ENCODE measurements at regions not wholly inside any gene's neighbourhood (a gene's known extent, or its start where the extent isn't known, plus 50 kb on each side); places are given as distances from the start of the nearest gene placed in this dataset.

DNA sequence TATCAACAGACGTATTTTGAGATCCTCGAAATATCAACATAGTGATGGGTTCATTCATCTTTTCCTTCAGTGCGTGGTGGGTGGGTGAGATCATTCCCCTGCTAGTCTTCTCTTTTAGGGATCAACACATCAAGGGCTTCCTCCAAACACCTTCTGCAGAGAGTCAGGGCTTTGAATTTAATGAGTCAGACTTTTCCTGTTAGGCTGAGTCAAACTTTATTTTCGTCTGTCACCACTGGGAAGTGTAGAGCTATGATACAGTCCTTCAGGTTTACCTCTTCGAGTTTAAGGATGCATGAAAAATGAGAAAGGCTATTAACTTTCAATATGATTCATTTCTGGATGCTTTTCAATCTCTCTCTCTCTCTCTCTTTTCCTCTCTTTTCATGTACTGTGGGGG lies 189.1 kb downstream of the BMP2 start:
- peaks cover 8% of the 10 kb centered on the region for H3K4me1 ChIP-seq (ENCODE audit: control insufficient read depth, extremely low read depth, insufficient read depth, low read length)
- no peak overlapping the region for H2AFZ ChIP-seq (ENCODE audit: control insufficient read depth, low read length)
- H3K27me3 ChIP-seq (ENCODE audit: control insufficient read depth, extremely low read depth, insufficient read depth, low read length) = no peaks in the 10 kb centered on the region
- H3K9ac ChIP-seq (ENCODE audit: control insufficient read depth, extremely low read depth, insufficient read depth, low read length) = no peak overlapping the region
- H3K4me3 ChIP-seq (ENCODE audit: control insufficient read depth in 2 of 3, extremely low read depth in 1 of 3, insufficient read depth in 2 of 3, low read depth in 1 of 3, low read length in 3 of 3) = no peak overlapping the region
- no peaks in the 10 kb centered on the region for H3K79me2 ChIP-seq (ENCODE audit: control insufficient read depth, insufficient read depth, low read length)
- TF ChIP-seq CTCF (optimal IDR thresholded peaks at IDR 0.05 in 1 of 3, IDR thresholded peaks at IDR 0.05 in 1 of 3, conservative IDR thresholded peaks at IDR 0.05 in 1 of 3; ENCODE audit: extremely low read depth in 1 of 3, insufficient read depth in 2 of 3, low read length in 3 of 3) = no peak
- no peak for TF ChIP-seq EZH2 (IDR thresholded peaks at IDR 0.05; ENCODE audit: low read length)
- H3K36me3 ChIP-seq (ENCODE audit: control insufficient read depth in 2 of 2, extremely low read depth in 1 of 2, insufficient read depth in 2 of 2, low read length in 2 of 2) = no peaks in the 10 kb centered on the region
- H3K27ac ChIP-seq (ENCODE audit: control insufficient read depth, insufficient read depth, low read length) = no peak overlapping the region
- FAIRE-seq = peak; percentile 60
- no peaks in the 10 kb centered on the region for H4K20me1 ChIP-seq (ENCODE audit: control insufficient read depth, extremely low read depth, insufficient read depth, low read length)
- H3K9me3 ChIP-seq (ENCODE audit: control insufficient read depth, low read depth, low read length) = peaks cover 3% of the 10 kb centered on the region
- H3K4me2 ChIP-seq (ENCODE audit: control insufficient read depth, extremely low read depth, insufficient read depth, low read depth, low read length) = no peak overlapping the region
- H3K9me1 ChIP-seq (ENCODE audit: control insufficient read depth, extremely low read depth, insufficient read depth, low read length) = no peaks in the 10 kb centered on the region
- dilution Hi-C loops (cut with MboI; ENCODE audit: extremely low pct_ligation_motif_present, low sequenced_read_pairs) = no loop called here
- no peak for DNase-seq (ENCODE audit: low read depth, low spot score)

DNA sequence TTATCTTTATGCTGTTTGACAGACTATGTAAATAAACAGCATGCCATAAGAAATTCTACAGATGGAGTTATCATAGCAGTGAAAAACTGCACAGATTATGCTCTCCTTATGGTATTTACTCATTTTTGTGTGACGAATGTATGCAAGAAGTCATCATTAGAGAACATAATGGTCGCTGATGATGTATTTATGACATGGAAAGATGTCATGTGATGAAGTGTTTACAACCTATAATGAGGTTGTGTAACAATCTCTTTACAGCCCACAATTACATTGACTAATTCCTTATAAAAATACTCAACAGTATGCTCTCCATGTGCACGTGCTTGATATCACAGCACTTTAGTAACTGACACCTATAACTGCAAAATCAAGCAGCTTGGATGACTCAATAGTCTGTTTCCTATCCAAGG lies 192.4 kb downstream of the BMP2 start:
- Histone ChIP-seq H3K9ac (ENCODE audit: control insufficient read depth, extremely low read depth, insufficient read depth, low read length) (no peak overlapping the region), H3K9me3 (ENCODE audit: control insufficient read depth, low read depth, low read length) (no peaks in the 10 kb centered on the region), H3K4me2 (ENCODE audit: control insufficient read depth, extremely low read depth, insufficient read depth, low read depth, low read length) (no peak overlapping the region), H3K4me1 (ENCODE audit: control insufficient read depth, extremely low read depth, insufficient read depth, low read length) (peaks cover 8% of the 10 kb centered on the region), H3K79me2 (ENCODE audit: control insufficient read depth, insufficient read depth, low read length) (no peaks in the 10 kb centered on the region), H2AFZ (ENCODE audit: control insufficient read depth, low read length) (no peak overlapping the region), H3K27ac (ENCODE audit: control insufficient read depth, insufficient read depth, low read length) (no peak overlapping the region), H4K20me1 (ENCODE audit: control insufficient read depth, extremely low read depth, insufficient read depth, low read length) (no peaks in the 10 kb centered on the region), H3K4me3 (ENCODE audit: control insufficient read depth in 2 of 3, extremely low read depth in 1 of 3, insufficient read depth in 2 of 3, low read depth in 1 of 3, low read length in 3 of 3) (no peak overlapping the region), H3K27me3 (ENCODE audit: control insufficient read depth, extremely low read depth, insufficient read depth, low read length) (no peaks in the 10 kb centered on the region), H3K36me3 (ENCODE audit: control insufficient read depth in 2 of 2, extremely low read depth in 1 of 2, insufficient read depth in 2 of 2, low read length in 2 of 2) (no peaks in the 10 kb centered on the region), H3K9me1 (ENCODE audit: control insufficient read depth, extremely low read depth, insufficient read depth, low read length) (no peaks in the 10 kb centered on the region)
- FAIRE-seq (no peak), DNase-seq (ENCODE audit: low read depth, low spot score) (no peak)
- dilution Hi-C loops (cut with MboI; ENCODE audit: extremely low pct_ligation_motif_present, low sequenced_read_pairs) = no loop called here
- TF ChIP-seq CTCF (optimal IDR thresholded peaks at IDR 0.05 in 1 of 3, IDR thresholded peaks at IDR 0.05 in 1 of 3, conservative IDR thresholded peaks at IDR 0.05 in 1 of 3; ENCODE audit: extremely low read depth in 1 of 3, insufficient read depth in 2 of 3, low read length in 3 of 3) (no peak), EZH2 (IDR thresholded peaks at IDR 0.05; ENCODE audit: low read length) (no peak)

Measured in keratinocyte (primary cell).